GM18907 (cell line): ENCODE measurements at regions not wholly inside any gene's neighbourhood (a gene's known extent, or its start where the extent isn't known, plus 50 kb on each side); places are given as distances from the start of the nearest gene placed in this dataset.
A peak's percentile ranks its signal among the peaks of the same experiment; 100 is the strongest.

ENCODE experiments used
- ATAC-seq: cut with Tn5 transposase; IDR thresholded peaks from one replicate; pipeline ENCODE4 v1.9.1; 2021; ENCODE audit warnings: mild to moderate bottlenecking, moderate library complexity; ENCODE audit not compliant: unreplicated experiment

DNA sequence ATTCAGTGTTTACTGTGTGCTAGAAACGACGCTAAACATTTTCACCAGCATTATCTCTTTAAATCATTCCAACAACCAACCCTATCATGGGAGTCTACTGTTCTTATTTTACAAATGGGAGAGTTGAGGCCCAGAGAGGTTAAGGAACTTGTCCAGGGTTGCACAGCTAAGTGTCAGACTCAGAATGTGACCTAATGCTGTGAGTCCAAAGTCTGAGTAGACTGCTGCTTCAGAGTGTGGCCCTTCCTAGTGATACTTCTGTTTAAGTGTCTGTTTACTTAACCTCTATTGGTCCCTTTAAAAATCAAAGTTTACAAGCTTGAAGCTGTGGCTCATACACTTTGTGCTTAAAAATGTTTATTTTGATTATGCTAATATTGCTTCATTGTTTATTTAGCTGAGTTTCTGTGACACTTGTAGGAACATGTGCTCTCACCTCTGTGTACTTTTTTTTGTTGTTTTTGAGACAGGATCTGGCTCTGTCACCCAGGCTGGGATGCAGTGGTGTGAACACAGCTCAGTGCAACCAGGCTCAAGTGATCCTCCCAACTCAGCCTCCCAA, 84.4 kb upstream of the SYPL1 start:
- ATAC-seq, result no peak

DNA sequence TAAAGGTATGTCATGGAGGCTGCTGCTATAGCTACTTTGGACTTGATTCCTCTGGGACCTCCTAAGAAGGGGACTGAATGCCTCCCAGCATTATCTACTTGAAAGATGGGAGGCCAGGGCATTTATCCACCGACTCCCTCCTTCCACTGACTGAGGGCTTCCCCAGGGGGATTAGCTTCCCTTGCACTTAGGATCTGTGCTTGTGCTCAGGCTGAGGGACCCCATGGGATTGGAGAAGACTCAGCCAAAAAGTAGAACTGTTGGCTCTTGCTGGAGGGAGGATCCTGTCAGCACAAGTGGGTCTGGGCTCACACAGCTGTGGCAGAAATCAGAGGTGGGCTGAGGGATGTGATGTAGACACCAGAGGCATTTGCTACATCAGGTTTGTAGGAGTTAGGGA, 81.5 kb upstream of the SYPL1 start:
- ATAC-seq, result no peak

DNA sequence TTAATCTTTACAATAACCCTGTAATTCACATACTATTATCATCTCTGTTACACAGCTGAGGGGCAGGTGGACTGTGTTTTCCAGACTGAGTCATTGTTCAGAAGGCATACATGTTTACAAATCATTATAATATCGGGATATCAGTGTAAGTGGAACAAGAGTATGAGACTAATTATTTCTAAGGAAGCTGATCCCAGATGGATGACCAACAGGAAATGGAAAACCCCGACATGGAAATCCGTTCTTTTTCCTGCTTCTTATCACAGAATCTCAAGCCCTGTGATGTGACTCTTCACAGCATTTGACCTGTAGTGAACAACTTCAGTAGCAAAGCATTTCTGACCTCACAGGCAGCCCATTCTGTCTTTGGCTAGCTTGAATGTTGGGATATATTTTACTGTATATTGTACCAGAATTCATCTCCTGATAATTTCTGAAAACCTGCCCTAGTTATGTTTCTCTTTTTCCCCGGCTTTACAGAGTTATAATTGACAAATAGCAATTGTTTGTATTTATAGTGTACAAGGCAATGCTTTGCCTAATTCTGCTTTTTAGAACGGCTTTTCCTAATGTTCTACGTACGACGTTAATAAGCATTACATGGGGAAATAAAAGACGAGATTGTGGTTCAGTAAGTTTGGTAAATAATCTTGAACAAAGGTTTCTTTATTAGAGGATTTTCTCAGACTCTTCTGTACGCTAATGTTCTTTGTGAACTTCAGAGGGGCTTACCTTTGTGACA, 78.6 kb upstream of the SYPL1 start:
- no peak for ATAC-seq

DNA sequence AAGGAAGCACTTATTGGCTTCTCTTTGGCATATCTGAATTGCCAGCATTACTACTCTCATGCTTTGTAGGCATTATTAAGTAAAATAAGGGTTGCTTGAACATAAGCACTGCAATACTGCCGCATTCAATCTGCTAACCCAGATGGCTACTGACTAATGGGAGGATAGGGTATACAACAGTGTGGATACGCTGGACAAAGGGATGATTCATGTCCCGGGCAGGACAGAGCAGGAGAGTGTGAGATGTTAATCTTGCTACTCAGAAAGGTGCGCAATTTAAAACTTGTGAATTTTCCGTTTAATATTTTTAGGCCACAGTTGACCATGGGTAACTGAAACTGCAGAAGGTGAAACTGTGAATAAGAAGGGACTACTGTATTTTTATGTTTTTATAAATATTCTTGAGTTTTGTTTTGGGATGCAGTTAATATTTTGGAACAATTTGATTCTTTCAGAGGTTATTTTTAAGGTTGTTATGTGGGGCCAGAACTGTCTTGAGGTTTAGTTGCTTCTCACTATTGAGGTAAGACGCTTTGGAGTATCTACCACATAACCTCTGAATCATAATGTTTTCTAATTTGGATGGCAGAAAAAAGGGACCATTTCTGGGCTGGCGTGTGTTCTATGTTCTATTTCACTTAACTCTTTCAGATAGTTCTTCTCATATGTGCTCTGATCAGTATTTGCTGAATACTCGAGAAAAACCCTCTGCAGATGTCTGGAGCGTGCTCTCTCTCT, 75.7 kb upstream of the SYPL1 start:
- ATAC-seq, result no peak

DNA sequence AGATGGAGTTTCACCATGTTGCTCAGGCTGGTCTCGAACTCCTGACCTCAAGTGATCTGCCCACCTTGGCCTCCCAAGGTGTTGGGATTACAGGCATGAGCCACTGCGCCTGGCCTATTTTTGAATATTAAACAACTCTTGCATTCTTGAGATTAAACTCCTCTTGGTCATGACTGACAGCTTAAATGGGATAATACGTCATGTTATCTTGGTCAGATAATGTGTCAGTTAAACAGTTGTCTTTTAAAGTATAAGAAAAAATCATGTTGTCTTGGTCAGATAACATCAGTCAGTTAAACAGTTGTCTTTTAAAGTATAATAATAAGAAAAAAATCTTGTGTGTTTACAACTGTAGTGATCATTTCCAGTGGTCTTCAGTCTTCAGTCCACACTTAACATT, 73.6 kb upstream of the SYPL1 start:
- no peak for ATAC-seq

DNA sequence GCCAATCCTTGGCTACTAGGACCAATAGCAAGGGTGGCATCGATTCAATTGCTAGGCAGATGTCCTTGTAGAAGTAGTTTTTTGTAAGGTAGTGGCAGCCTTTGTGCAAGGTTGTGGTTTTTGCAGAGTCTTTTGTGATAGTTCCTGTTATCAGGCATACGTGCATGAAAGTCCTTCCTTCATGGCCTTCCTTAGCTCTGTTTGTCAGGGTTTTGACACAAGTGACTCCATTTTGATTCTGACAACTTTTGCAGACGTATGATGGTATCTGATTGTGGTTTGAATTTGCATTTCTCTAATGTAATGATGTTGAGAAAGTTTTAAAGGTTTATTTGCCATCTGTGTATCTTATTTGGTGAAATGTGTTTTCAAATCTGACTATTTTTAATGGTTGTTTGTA, 71.8 kb upstream of the SYPL1 start:
- no peak for ATAC-seq

DNA sequence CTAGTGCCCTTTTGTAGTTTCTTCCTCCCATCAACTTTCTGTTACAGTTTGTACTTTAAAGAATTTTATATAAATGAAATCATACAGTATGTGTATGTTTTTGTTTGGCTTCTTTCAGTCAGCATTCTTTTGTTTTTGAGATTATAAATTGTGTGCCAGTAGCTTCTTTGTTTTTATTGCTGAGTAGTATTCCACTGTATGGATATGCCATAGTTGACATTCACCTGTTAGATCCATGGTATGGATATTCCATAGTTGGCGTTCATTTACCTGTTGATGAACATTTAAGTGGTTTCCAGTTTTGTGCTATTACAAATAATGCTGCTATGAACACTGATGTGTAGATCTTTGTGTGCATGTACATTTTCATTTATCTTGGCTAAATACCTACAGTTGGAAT, 70.8 kb upstream of the SYPL1 start:
- no peak for ATAC-seq

DNA sequence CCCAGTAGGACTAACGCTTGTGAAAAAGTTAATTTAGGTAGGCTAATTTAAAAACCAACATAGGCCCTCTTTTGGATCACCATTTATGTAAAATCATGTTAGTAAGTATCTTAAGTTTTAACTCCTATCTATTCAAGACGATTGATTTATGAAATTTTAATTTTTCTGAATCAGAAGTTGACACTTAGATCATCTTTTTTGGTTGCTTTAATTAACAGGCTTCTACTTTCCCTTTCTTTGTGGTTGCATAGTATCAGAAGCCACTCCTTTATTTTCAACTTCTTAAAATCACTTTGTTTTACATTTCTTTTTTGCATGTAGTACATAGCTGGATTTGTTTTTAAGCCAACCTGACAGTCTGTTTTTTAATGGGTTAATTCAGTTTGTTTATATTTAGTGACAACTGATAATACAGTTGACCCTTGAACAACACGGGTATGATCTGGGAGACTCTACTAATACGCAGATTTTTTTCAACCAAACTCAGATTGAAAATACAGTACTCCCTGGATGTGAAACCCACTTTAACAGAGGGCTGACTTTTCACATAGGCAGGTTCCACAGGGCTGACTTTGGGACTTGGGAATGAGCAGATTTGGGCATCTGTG, 69.7 kb upstream of the SYPL1 start:
- ATAC-seq, result no peak

DNA sequence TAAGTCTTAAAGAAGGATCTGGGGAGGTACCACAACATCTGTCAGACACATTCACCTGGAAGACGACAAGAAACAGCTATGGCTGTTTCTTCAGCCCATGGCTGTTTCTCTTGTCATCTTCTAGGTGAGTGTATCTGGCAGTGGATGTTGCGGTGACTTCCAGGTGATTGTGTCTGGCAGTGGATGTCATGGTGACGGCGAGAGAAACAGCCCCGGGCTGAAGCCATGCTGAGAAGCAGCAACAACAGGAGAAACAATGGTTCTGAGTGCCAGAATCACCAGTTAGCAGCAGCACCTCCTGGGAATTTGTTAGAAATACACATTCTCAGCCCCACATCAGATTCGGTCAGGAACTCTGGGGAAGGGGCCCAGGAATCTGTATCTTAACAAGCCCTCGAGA, 68.6 kb upstream of the SYPL1 start:
- ATAC-seq, result no peak

DNA sequence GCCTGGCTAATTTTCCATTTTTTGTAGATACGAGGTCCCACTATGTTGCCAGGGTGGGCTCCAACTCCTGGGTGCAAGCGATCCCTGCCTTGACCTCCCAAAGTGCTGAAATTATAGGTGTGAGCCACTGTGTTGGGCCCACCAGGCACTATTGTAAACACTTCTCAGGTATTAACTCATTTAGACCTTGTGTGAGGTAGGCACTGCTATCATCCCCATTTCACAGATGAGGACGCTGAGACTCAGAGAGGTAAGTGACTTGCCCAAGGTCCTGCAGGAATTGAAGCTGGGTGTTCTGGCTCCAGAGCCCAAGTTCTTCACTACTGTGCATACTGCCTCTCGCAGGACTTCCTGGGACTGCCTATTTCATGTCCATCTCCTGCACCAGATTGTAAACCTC, 67.1 kb upstream of the SYPL1 start:
- no peak for ATAC-seq

DNA sequence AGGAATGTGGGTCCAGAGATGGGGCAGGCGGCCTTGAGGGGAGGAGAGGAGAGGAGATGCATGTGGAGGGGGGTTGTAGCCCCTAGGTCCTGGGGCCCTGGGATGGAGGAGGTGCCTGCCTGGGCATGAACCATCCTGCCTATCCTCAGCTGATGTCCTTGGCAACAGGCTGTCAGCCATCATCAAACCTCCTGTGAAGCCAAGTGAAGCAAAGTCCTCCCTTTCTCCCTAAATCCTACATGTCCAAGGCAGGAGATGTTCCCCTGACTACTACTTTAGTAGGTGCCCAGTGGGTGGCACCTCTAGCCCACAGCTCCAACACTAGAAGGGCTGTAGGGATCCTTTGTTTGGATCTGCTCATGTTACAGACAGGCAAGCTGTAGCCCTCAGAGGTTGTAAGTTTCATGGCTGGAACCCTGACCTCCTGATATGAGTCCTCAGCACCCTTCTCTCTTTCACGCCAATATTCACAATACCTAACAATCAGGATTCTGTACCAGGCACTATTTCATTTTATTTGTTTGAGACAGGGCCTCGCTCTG, 66.6 kb upstream of the SYPL1 start:
- ATAC-seq, result no peak

DNA sequence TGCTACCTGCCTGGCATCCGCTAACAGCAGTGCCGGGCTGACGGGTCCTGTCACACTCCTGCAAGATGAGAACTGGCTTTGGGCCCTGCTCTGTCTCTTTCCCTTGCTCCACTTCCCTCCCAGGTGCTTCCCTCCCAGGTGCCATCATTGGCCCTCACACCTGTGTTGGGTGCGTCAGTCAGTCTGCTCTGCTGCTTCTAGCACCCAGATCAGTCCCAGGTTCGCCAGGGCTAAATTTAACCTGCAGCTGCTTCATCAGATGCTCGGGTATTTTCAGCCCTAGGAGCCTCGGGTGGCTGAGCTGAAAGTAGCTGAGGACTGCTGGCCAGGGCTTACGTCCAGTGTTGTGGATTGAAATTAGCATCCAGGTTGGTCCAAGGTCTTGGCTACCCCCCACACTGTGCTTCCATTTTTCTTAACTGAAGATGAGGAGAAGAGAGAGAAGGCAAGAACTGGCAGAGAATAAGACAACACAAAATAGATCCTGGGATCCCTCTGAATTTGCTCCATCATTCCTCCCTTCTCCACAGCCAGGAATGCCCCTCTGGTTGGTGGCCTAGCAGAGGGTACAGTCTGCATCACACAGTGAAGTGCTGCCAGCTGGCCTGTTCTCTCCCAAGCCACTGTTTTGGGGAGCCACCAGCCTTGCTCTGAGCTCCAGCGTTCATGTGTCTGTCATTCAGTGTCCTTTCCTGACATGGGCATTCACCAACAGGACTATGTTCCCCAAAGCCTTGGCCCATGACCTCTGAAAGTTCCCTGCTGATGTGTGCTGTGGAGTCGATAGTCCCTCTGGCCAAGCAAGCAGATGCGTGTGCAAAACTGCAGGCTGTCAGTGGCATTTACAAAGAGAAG, 65.9 kb upstream of the SYPL1 start:
- no peak for ATAC-seq

DNA sequence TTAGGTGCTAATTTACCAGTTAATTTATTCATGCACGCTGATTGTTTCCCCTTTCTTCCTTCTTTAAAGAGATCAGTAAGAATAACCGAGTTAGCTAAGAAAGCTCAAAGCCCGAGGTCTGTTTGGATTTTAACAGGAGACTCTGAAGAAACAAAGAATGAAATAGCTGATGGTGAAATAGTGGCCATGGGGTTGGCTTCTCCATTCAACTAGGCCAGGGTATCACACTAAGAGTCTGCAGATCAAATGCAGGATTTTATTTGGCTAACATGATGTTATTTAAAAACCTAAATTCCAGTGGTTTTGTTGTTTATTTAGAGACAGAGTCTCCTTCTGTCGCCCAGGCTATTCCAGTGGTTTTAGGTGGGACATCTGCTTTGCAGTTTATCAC, 65.2 kb upstream of the SYPL1 start:
- ATAC-seq, result no peak

DNA sequence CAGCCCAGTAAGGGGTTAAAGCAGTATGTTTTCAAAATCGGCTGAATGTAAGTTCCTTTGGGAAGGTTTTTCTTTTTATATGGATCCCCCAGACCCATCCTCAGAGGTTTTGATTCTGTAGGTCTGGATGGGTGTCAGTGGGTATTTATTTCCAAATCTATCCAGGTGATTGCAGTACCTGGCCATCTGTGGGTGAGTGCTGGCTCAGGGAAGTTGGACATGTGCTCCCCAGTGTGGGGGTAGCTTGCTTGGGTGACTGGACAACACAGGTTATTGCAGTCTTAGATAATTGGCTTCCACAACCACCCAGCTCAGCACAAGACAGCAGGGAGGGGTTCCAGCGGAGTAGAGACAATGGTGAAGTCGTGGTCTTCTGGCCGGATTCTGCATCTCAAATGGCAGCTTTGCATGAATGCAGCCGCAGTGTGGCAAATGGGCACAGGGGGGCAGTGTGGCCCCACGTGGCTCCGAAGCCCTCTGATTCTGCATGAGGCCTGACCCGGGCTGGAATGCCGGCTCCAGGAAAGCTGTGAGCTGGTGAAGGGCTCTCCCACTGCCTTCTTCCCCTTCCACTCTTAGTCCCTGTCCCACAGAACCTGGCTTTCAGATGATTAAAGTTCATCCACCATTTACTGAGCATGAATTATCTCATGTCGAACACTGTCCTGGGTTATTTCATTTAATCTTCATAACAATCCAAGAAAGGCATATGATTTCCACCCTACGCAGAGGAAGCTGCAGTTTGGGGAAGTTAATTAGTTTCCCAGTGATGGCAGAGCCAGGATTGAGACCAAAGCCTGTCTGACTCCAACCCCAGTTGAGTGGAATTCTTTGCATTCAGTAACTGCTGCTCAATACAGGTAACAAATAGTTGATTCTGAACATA, 64.5 kb upstream of the SYPL1 start:
- ATAC-seq, result peak; percentile 71

DNA sequence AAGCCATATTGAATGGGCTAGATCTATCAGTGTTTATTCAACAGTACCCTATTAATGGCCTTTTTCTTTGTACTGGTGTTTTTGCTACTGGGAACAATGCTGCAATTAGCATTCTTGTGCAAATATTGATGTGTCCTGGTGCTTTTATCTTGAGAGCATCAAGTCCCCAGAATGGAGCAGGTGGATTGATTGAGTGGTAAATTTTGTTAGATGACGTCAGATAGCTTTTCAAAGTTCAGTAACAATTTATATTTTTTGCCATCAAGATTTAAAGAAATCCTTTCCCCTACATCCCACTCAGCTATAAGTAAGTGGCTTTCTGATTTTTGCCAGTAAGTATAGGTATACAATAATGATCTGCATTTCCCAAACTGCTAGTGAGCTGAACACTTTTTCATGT, 63.4 kb upstream of the SYPL1 start:
- ATAC-seq, result no peak

DNA sequence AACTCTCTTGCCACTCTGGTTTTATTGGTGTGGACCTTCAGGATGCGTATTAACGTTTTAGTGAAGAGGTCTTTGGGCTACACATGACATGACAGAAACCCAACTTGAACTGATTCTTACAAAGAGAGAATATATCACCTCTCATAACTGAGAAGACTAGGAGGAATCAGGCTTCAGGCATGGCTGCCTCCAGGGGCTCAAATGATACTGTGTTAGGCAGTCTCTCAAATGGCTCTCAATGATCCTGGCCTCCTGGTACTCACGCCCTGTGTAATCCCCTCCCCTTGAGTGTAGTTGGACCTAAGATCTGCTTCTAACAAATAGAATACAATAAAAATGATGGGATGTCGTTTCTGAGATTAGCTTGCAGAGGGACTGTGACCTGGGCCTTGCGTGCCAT, 58.5 kb upstream of the SYPL1 start:
- ATAC-seq, result no peak

DNA sequence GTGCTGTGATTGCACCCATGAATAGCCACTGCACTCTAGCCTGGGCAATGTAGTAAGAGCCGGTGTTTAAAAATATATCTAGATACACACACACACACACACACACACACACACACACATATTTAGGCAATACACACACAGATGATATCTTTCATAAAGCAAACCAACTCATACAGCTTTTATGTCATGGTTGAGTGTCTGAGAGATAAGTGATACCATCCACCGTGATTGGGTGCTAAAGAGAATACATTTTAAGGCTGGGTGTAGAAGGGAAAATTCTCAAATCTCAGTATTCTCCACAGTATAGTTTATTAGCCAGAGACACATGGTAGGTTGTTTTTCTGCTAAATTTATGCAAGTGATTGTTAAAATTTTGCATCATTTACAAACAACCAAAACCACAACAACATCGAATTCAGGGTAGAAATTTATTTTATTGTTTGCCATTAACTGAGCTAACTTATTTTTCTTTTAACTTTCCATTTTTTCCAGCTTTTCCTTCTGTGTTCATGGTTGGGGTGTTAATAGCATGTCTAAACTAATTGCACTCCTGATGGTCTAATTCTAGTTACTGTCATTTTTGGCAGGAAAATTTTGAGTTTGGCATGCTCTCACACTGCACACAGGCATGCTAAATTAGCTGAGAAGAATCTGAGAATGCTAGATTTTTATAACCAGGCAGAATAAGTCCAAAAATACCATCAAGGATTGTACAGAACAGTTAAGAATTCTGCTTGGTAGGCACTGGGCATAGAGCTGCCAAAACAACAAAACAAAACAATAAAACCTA, 57.9 kb upstream of the SYPL1 start:
- ATAC-seq, result no peak

DNA sequence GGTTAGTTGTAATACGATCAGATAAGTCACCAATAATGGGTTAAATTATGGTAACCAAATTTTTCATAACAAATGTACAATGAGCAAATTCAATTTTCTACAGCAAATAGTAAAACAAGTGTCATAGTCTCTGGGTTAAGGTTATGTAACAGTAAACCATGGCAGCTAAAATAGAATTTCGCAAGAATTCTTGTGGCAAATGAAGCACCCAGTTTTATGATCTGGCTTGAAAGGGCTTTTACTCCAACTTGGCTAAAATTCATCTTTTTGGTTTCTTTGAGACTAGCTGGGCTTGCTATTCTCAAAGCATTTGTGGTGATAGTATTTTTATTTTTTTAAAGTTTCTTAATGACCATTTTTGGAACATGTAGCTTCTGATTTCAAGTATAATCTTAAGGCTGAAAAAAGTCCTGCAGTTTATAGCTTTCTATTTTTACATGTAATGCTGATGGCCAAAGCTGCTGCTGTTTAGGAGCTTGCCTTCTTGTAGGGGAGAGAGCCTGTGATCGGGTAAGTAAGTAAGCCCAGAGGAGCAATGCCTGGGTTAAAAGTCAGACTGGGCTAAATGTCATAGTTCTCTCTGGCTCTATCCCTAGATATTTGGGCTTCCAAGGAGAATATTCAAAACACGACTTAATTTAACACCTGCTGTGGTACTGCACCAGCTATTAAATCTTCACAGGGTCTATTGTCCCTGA, 55.5 kb upstream of the SYPL1 start:
- ATAC-seq, result no peak
